PC-3 (cell line): ENCODE measurements at regions not wholly inside any gene's neighbourhood (a gene's known extent, or its start where the extent isn't known, plus 50 kb on each side); places are given as distances from the start of the nearest gene placed in this dataset.

ENCODE experiments used
- EZH2 ChIP-seq: fragments of 300-600 bp; sonication (generic); IDR thresholded peaks from one replicate; pipeline ENCODE4 v1.6.1; 2017; ENCODE audit warnings: antibody characterized with exemption, mild to moderate bottlenecking, low read length; ENCODE audit not compliant: unreplicated experiment
- EZH2phosphoT487 ChIP-seq: fragments of 300-600 bp; sonication (generic); IDR thresholded peaks from 2 replicates; pipeline ENCODE4 v1.6.1; 2018; ENCODE audit warnings: mild to moderate bottlenecking, antibody characterized with exemption, low read length, borderline replicate concordance
- TF ChIP-seq, protein P1 (sequence below): fragments of 300-600 bp; sonication (generic); conservative IDR thresholded peaks from 2 replicates; pipeline ENCODE4 v1.5.1; 2017; ENCODE audit warnings: antibody characterized with exemption, low read depth, mild to moderate bottlenecking, low read length

DNA sequence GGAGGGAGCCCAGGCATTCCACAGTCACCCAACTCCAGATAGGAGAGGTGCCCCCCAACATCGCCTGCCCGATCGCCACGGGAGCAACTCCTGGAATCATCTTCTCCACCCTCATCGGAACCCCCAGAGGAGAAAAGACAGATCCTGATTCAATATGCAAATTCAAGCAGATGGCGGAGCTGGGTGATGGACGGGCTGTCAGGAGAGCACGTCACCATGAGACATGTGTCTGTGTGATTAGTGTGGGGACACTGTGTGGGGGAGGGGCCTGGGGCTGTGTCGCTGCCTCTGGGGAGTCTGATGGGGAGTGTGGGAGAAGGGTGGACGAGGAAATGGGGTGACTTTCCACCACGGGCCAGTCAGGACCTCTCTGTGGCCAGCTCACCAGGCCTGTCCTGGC lies 90.2 kb upstream of the CSF3R start:
- TF ChIP-seq, protein P1, sequence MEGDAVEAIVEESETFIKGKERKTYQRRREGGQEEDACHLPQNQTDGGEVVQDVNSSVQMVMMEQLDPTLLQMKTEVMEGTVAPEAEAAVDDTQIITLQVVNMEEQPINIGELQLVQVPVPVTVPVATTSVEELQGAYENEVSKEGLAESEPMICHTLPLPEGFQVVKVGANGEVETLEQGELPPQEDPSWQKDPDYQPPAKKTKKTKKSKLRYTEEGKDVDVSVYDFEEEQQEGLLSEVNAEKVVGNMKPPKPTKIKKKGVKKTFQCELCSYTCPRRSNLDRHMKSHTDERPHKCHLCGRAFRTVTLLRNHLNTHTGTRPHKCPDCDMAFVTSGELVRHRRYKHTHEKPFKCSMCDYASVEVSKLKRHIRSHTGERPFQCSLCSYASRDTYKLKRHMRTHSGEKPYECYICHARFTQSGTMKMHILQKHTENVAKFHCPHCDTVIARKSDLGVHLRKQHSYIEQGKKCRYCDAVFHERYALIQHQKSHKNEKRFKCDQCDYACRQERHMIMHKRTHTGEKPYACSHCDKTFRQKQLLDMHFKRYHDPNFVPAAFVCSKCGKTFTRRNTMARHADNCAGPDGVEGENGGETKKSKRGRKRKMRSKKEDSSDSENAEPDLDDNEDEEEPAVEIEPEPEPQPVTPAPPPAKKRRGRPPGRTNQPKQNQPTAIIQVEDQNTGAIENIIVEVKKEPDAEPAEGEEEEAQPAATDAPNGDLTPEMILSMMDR, result no peak
- TF ChIP-seq EZH2 (no peak), EZH2phosphoT487 (no peak)
